NB4 (cell line): ENCODE measurements at regions not wholly inside any gene's neighbourhood (a gene's known extent, or its start where the extent isn't known, plus 50 kb on each side); places are given as distances from the start of the nearest gene placed in this dataset.

Experiments
- DNase-seq: peaks from one replicate; pipeline ENCODE4 v3.0.0; 2010; ENCODE audit warnings: low read depth
- H3K4me3 ChIP-seq: one replicate; pipeline ENCODE4 v1.5.1; 2011; ENCODE audit warnings: mild to moderate bottlenecking, low read depth, low read length, moderate library complexity
- CTCF ChIP-seq: IDR thresholded peaks from one replicate; pipeline ENCODE4 v1.5.1; 2012; ENCODE audit warnings: low read depth, low read length
- MAX ChIP-seq: IDR thresholded peaks from 2 replicates; pipeline ENCODE4 v1.6.1; 2011; ENCODE audit warnings: low read depth, low read length
- MYC ChIP-seq: IDR thresholded peaks from 2 replicates; pipeline ENCODE4 v1.6.1; 2011; ENCODE audit warnings: low read depth, low read length
- POLR2A ChIP-seq: IDR thresholded peaks from 2 replicates; pipeline ENCODE4 v1.6.1; 2011; ENCODE audit warnings: mild to moderate bottlenecking; ENCODE audit not compliant: insufficient read length; ENCODE audit errors: extremely low read depth

GRCh38 chr6:8583291-8583690, 147.9 kb upstream of the SLC35B3 start:
- no peak for DNase-seq
- TF ChIP-seq POLR2A (no peak), MAX (no peak), CTCF (no peak), MYC (no peak)
- no peak overlapping the region for H3K4me3 ChIP-seq

GRCh38 chr6:8579372-8579771, 144.0 kb upstream of the SLC35B3 start:
- no peak overlapping the region for H3K4me3 ChIP-seq
- DNase-seq = no peak
- no peak for TF ChIP-seq MYC
- TF ChIP-seq CTCF = no peak
- no peak for TF ChIP-seq POLR2A
- TF ChIP-seq MAX = no peak

- TF ChIP-seq MYC (no peak), CTCF (no peak), MAX (no peak), POLR2A (no peak)
- DNase-seq = no peak
- no peak overlapping the region for H3K4me3 ChIP-seq
Observed at GRCh38 chr6:8578006-8578405, 142.7 kb upstream of the SLC35B3 start.

GRCh38 chr6:8574749-8575468, 139.6 kb upstream of the SLC35B3 start:
- no peak overlapping the region for H3K4me3 ChIP-seq
- TF ChIP-seq MYC (no peak), POLR2A (no peak), MAX (no peak), CTCF (no peak)
- DNase-seq = no peak

- no peak overlapping the region for H3K4me3 ChIP-seq
- DNase-seq = no peak
- no peak for TF ChIP-seq MAX
Observed at GRCh38 chr6:8574311-8574710, 139.0 kb upstream of the SLC35B3 start.

GRCh38 chr6:8570256-8570920, 135.0 kb upstream of the SLC35B3 start:
- peak; percentile 4 for DNase-seq
- H3K4me3 ChIP-seq = no peak overlapping the region
- no peak for TF ChIP-seq MYC
- no peak for TF ChIP-seq POLR2A
- TF ChIP-seq MAX = no peak
- no peak for TF ChIP-seq CTCF
